Kasumi-1 (cell line): ENCODE measurements at regions not wholly inside any gene's neighbourhood (a gene's known extent, or its start where the extent isn't known, plus 50 kb on each side); places are given as distances from the start of the nearest gene placed in this dataset.
"Not testable (repeated sequence)": the region's sequence is repeated elsewhere in the genome, so short reads cannot be mapped to it uniquely, and the experiment has no call there.

Source experiments
- DNase-seq, 2 experiments: peaks; one replicate each; lab custom pipeline; 2025; lab: John Stamatoyannopoulos, UW

DNA sequence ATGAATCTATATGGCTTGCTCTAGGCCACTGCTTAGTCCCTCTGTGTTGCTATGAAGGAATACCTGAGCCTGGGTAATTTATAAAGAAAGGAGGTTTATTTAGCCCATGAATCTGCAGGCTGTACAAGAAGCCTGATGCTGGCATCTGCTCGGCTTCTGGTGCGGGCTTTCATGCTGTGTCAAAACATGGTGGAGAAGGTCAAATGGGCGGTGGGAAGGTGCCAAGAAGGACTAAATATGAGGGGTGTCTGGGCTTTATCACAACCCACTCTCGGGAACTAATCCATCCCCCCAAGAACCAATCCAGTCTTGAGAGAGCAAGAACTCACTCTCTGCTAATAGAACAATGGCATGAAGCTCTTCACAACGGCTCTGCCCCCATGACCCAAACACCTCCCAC, 481.6 kb downstream of the EIPR1 start:
- no peak for DNase-seq

DNA sequence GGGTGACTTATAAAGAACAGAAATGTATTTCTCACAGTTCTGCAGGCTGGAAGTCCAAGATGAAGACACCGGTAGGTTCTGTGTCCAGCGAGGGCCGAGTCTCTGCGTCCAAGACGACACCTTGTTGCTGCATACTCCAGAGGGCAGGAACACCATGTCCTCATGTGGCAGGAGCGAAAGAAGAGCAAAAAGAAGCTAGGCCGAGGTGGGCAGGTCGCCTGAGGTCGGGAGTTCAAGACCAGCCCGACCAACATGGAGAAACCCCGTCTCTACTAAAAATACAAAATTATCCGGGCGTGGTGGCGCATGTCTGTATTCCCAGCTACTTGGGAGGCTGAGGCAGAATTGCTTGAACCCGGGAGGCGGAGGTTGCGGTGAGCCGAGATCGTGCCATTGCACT, 483.6 kb downstream of the EIPR1 start:
- not testable (repeated sequence) for DNase-seq

DNA sequence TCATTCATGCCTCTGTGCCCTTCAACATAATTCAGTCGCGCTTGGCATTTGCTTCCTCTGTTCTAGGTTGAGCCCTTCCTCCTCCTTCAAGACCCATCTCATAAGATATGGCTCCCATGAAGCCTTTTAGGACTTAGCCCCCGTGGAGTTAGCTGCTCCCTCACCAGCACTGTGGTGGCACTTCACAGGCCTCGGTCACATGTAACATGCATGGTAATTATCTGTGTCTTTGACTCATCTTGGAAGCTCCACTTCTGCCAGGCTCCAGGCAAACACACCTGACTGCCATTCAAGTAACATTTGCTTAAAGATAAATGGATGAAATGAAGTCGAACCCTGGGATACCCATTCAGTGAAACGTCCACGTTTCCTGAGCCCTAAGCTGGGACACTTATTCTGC, 484.7 kb downstream of the EIPR1 start:
- no peak for DNase-seq

GRCh38 chr2:2892378-2892777, 485.2 kb downstream of the EIPR1 start:
- no peak for DNase-seq

- no peak for DNase-seq
Measured at GRCh38 chr2:2890901-2891300, 486.7 kb downstream of the EIPR1 start.

DNA sequence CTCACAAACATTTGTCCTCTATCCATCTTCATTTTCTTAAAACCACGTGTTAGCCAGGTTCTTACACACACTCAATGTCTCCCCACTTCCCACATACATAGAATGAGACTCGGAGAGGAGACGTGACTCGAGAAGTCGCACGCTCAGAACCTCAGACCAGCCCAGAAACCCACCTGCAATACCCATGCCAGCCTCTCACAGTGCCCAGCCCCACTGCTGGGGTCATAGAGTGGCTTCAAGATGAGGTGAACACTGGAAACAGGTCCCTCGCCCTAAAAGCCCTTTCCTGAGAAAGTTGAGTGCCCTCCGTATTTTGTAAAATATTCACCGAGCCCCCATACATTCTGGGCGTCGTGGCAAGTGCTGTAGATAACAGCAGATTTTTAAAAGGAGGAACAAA, 487.4 kb downstream of the EIPR1 start:
- no peak for DNase-seq

- DNase-seq, result no peak
Measured at GRCh38 chr2:2889646-2890045, 488.0 kb downstream of the EIPR1 start.

- DNase-seq, result no peak
Measured at GRCh38 chr2:2889141-2889540, 488.5 kb downstream of the EIPR1 start.

DNA sequence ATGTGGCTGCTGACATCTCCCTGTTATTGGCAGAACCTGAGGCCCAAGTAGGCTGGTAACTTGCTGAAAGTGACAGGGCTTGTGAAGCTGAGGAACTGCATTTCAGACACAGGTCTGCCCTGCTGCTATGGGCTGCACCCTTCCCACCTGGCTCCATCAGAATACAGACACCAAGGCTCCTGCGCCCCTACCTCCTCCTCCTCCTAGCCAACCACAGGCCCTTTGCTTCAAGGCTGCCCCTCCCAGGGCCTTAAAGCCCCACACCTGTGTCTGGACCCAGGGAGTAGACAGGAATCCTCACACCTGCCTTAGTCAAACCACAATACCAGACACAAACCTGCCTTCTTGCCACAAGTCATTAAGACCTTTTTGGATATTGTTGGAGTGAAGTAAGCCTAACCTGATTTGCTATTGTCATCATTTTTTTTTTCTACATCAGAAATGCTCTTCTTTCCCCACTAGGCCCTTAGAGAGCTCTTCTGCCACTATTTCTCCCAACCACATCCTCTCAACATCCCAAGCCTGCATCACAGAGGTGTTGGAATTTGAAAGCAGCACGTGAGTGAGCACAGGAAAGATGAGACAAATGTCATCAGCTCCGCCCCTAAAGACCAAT, 489.7 kb downstream of the EIPR1 start:
- DNase-seq, result no peak

DNA sequence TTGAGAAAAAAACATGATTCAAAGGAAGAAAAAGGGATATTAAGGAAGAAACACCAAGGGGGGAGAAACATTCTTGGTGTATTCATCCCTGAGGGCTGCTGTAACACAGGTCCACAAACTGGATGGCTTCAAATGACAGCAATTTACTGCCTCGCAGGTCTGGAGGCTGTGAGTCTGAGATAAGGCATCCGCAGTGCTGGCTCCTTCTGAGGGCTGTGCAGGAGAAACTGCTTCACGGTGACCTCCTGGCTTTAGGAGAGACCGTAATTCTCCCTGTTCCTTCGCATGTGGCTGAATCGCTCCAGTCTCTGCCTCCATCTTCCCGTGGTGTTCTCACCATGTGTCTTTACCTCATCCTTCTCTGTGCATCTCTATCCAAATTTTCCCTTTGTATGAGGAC, 490.7 kb downstream of the EIPR1 start:
- DNase-seq, result no peak

GRCh38 chr2:2881499-2881898, 496.1 kb downstream of the EIPR1 start:
- DNase-seq, result no peak

GRCh38 chr2:2880938-2881337, 496.7 kb downstream of the EIPR1 start:
- DNase-seq, result no peak

DNA sequence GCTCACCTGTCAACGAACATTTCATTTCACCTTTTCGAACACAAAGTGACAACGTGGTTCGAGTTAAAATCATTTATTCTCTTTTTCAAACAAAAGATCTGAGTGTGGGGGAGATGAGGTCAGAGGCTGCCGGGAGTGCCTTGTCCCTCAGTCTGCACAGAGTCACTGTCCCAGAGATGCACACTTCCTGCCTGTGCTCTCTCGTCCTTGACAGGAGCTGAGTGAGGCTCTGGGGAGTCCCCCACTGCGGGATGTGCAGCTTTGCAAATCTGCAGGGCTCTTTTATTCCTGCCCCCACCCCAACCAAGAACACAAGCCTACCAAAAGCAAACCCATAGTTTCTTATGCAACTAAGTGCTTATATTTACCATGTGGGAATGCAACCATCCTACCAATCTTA, 497.8 kb downstream of the EIPR1 start:
- no peak for DNase-seq

- DNase-seq, result no peak
Measured at GRCh38 chr2:2879071-2879470, 498.5 kb downstream of the EIPR1 start.

GRCh38 chr2:2877427-2877826, 500.2 kb downstream of the EIPR1 start:
- DNase-seq, result no peak

DNA sequence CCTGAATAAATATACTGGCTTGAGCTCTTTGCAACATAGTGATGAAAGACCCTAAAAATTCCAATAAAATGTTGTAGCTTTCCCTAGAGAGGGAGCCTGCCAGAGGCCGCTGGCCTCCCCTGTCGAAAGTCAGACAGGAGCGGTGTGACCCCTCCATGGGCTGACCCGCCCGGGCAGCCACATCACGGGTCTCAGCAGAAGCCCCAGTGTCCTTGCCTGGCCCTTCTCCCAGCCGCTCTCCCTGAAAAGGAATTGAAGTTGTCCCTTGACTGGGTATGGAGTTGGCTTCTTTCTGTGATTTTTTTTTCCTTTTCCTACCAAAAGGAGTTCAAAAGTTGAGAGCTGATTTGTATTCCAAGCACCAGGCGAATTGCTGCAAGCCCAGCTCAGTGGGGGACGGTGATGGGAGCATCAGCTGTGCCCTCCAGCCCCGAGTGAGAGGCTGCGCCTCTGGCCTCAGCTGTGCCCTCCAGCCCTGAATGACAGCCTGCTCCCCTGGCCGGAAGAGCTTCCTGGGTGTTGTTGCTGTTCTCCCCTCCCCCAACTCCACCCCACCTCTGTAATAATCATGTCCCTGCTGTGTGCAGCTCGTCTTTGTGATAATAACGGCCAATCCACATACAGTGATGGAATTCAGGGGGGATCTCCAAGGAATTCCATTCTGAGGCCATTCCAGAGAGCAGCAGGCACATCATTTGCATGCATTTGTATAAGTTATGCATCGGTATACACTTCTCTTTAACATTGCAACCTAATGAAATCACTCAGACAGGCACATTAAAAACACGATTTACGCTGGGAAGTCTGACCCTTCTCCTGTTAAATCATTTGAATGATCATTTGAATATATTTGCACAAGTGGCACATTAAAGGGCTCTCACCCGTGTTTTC, 501.0 kb downstream of the EIPR1 start:
- no peak for DNase-seq

DNA sequence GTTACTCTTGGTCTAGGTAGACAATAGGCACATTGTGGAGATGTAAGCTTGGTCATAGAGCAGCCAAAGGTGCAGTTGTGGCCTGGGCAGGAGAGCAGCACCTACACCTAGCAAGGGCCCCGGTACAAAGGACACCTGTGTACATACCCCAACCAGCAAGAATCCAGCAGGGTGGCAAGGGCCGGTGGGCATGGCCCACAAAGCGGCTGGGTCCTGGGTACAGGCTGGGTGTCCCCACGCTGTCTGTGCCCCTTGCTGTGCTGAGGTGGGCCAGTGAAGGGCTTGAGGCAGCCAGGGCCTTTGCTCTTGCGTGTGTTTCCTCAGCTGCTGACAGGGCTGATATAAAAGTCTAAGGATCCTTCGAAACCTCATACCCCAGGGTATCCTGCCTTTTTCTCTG, 501.8 kb downstream of the EIPR1 start:
- DNase-seq, result no peak

DNA sequence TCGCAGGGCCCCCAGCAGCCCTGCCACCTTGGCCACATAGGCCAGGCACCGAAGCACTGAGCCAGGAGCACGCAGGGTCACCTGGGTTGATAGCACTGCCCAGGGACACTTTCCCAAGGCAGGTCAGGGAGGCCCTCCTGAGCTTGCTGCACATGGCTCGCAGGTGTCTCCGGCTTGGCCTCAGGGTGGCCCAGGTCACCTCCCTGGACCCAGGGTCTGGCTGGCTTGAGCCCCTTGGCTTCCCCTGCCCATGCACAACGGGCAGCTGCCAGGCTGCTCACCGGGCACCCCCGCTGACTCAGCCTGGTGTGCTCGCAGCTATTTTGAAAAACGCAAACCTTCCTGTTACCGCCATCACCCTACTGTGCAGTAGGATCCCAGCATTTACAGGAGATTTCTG, 502.3 kb downstream of the EIPR1 start:
- no peak for DNase-seq

DNA sequence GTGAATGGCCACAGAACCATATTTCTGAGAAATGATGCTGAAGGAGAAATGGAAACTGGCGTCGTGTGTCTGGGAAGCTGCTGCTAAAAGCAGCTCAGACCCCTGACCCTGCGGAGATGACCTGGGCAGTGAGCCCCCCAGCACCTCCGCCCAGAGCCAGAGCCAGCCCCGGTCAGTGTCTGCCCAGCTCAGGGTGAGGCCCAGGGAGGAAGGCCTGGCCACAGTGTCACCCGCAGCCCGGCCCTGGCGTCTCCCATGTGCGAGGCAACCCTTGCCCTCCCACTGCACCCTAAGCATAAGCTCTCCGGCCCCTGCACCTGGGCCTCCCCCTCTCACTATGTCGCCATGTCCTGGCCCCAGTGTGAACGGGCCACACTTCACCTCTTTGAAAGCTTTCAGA, 502.8 kb downstream of the EIPR1 start:
- DNase-seq, result no peak

GRCh38 chr2:2874341-2874740, 503.3 kb downstream of the EIPR1 start:
- no peak for DNase-seq

DNA sequence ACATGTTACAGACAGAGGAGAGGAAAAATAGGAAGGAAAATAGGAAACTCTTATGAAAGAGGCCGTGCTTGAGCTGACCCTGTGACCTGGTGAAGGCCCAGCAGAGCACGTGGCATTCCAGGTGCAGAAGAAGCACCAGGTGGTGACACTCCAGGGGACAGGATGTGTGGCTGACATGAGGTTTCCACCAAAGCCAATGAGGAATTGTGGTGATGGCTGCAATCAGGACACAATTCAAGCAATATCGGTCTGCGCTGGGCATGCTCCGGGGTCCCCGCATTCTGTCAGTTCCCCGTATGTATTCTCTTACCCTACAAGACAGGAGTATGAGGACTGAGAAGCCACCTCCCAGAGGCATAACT, 504.2 kb downstream of the EIPR1 start:
- DNase-seq, result no peak

DNA sequence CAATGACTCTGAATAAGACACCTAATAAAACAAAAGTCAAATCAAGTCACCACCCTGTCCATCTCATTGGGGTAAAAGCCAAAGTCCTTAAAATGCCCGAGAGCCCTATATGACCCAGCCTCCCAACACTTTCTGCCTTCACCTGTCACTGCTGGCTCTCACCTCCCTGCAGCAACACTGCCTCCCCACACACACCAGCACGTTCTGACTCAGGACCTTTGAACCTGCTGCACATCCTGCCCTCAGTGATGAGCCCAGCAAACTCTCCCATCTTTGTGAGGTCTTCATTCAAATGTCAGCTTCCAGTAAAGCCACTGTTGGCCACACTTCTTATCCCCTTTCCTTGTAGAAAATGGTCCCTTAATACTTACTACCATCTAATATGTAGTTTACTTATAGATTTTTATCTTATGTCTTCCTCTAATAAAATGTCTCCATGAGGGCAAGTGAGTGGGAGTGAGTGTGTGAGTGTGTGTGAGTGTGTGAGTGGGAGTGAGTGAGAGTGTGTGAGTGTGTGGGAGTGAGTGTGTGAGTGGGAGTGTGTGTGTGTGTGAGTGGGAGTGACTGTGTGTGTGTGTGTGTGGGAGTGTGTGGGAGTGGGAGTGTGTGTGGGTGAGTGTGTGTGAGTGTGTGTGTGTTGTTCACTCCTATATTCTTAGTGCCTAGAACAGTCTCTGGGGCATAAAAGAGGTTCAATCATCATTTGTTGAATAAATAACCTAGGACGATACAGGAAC, 504.7 kb downstream of the EIPR1 start:
- DNase-seq, result no peak

GRCh38 chr2:2872309-2872617, 505.4 kb downstream of the EIPR1 start:
- no peak for DNase-seq
